CD4-positive, alpha-beta memory T cell (primary cell): ENCODE measurements at regions not wholly inside any gene's neighbourhood (a gene's known extent, or its start where the extent isn't known, plus 50 kb on each side); places are given as distances from the start of the nearest gene placed in this dataset.
A peak's percentile ranks its signal among the peaks of the same experiment; 100 is the strongest.
"Not testable (repeated sequence)": the region's sequence is repeated elsewhere in the genome, so short reads cannot be mapped to it uniquely, and the experiment has no call there.

ENCODE experiments used
- CTCF ChIA-PET: fragments of 350-600 bp; sonication (Branson Sonifier 250); formaldehyde crosslinking; loops from one replicate; lab custom pipeline; 2021; ENCODE audit warnings: inconsistent platforms; ENCODE audit not compliant: partially characterized antibody; lab: Charles Lee
- POLR2A ChIA-PET: fragments of 350-600 bp; sonication (Branson Sonifier 250); formaldehyde crosslinking; loops from one replicate; lab custom pipeline; 2021; ENCODE audit not compliant: partially characterized antibody; lab: Charles Lee
- DNase-seq, 5 donors: peaks; one replicate each; pipeline versions ENCODE4 v3.0.0 to v3.0.0-alpha.2; 2020 to 2022; ENCODE audit warnings: mixed read lengths in 1 of 5
- H3K27ac ChIP-seq: one replicate; pipeline ENCODE4 v1.7.0; 2013; ENCODE audit warnings: low read depth, low read length
- H3K27me3 ChIP-seq: 2 replicates; pipeline ENCODE4 v1.7.0; 2013; ENCODE audit warnings: mild to moderate bottlenecking, low read length, moderate library complexity; ENCODE audit not compliant: insufficient read depth
- H3K36me3 ChIP-seq: 2 replicates; pipeline ENCODE4 v1.7.0; 2013; ENCODE audit warnings: mild to moderate bottlenecking, low read length, moderate library complexity; ENCODE audit not compliant: insufficient read depth
- H3K4me1 ChIP-seq: 2 replicates; pipeline ENCODE4 v1.7.0; 2013; ENCODE audit warnings: mild to moderate bottlenecking, low read length, moderate library complexity; ENCODE audit not compliant: insufficient read depth
- H3K4me3 ChIP-seq, 2 donors: one replicate each; pipeline ENCODE4 v1.7.0; 2013; ENCODE audit warnings: low read length in 2 of 2, mild to moderate bottlenecking in 1 of 2
- H3K9me3 ChIP-seq, 2 donors: one replicate each; pipeline ENCODE4 v1.7.0; 2013; ENCODE audit warnings: low read length in 2 of 2, control low read depth in 1 of 2; ENCODE audit not compliant: control insufficient read depth in 1 of 2
- H3K27ac Mint-ChIP-seq, 7 donors: one replicate each; pipeline ENCODE4 v1.8.0; 2020 to 2021; ENCODE audit warnings: mixed read lengths in 7 of 7, mild to moderate bottlenecking in 6 of 7, inconsistent platforms in 3 of 7, moderate library complexity in 3 of 7
- H3K27me3 Mint-ChIP-seq, 2 donors: one replicate each; pipeline ENCODE4 v1.8.0; 2020 to 2021; ENCODE audit warnings: mixed read lengths in 2 of 2
- H3K36me3 Mint-ChIP-seq, 2 donors: one replicate each; pipeline ENCODE4 v1.8.0; 2020 to 2021; ENCODE audit warnings: mixed read lengths in 2 of 2, inconsistent platforms in 1 of 2, mild to moderate bottlenecking in 1 of 2
- H3K4me1 Mint-ChIP-seq, 4 donors: one replicate each; pipeline ENCODE4 v1.8.0; 2020 to 2021; ENCODE audit warnings: mixed read lengths in 4 of 4, mild to moderate bottlenecking in 1 of 4
- H3K4me3 Mint-ChIP-seq, 8 donors: one replicate each; pipeline ENCODE4 v1.8.0; 2020 to 2021; ENCODE audit warnings: mixed read lengths in 8 of 8, mild to moderate bottlenecking in 7 of 8, moderate library complexity in 6 of 8, inconsistent platforms in 3 of 8
- H3K9me3 Mint-ChIP-seq, 8 donors: one replicate each; pipeline ENCODE4 v1.8.0; 2020 to 2021; ENCODE audit warnings: mixed read lengths in 8 of 8, mild to moderate bottlenecking in 5 of 8, inconsistent platforms in 3 of 8, moderate library complexity in 1 of 8
- intact Hi-C: fragments of 100-400 bp; cut with micrococcal nuclease; formaldehyde crosslinking; loops from one replicate; pipeline ENCODE4 v1.15.1; 2023

- peaks cover 9 to 22% (median 15%) of the 10 kb centered on the region in 4 donors for H3K4me1 Mint-ChIP-seq
- DNase-seq, POLR2A ChIA-PET: not testable (repeated sequence)
Observed at GRCh38 chr3:125838857-125839256, 130.1 kb upstream of the ROPN1B start.

DNA sequence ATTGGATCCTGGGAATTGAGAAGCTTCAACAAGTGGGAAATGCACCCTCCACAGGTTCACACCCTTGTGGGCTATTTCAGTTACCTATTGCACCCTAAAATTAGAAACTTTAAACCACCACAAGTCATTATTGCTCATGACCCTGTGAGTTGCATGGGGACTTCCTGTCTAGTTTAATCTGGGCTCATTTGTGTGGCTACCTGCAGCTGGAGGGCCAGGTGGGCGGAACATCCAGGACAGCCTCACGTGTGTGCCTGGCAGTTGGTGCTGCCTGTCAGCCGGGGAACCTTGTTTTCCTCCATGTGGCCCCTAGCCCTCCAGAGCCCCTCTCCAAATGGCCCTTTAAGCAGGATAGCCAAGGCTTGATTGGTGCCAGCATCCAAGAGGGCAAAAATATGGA, 128.5 kb upstream of the ROPN1B start:
- H3K27me3 Mint-ChIP-seq, H3K9me3 Mint-ChIP-seq, H3K4me1 ChIP-seq, H3K4me3 ChIP-seq, POLR2A ChIA-PET, H3K4me3 Mint-ChIP-seq, H3K36me3 ChIP-seq, H3K27ac ChIP-seq, DNase-seq, H3K27me3 ChIP-seq, H3K9me3 ChIP-seq, H3K36me3 Mint-ChIP-seq, intact Hi-C loops, H3K27ac Mint-ChIP-seq: not testable (repeated sequence)
- CTCF ChIA-PET, result interaction anchor here (0.8 kb wide), 1 partner anchor 74 kb away, joined by 3 read pairs; no protein-coding TSS in a partner anchor
- H3K4me1 Mint-ChIP-seq, result peaks cover 9 to 22% (median 15%) of the 10 kb centered on the region in 4 donors

More at GRCh38 chr3:125838857-125839256, 130.1 kb upstream of the ROPN1B start:
- H3K36me3 ChIP-seq, H3K27me3 ChIP-seq, H3K4me3 Mint-ChIP-seq, CTCF ChIA-PET, H3K27ac ChIP-seq, intact Hi-C loops, H3K9me3 ChIP-seq, H3K4me3 ChIP-seq, H3K36me3 Mint-ChIP-seq, H3K4me1 ChIP-seq, H3K9me3 Mint-ChIP-seq, H3K27me3 Mint-ChIP-seq: not testable (repeated sequence)
- H3K27ac Mint-ChIP-seq, result peak overlapping the region in 2 of 7 donors; percentile 31 to 77

DNA sequence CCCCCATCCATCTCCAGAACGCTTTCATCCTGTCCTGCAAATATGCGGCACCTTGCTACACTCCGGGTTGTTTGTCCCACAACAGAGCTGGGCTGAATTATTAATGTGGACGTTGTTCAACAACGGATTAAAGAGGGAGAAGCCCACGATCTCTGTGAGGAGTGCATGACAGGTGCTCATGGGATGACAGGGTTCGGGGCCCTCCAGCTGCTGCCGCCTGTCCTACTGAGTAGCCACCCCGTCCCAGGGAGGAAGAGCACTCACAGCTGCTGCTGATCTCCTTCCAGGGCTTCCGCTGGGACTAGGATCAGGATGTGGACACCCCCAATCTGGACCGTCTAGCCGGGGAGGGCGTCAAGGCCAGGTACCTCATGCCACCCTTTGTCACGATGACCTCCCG, 121.0 kb upstream of the ROPN1B start:
- H3K27ac ChIP-seq, H3K27me3 Mint-ChIP-seq, H3K27ac Mint-ChIP-seq, CTCF ChIA-PET, H3K4me3 Mint-ChIP-seq, H3K4me1 ChIP-seq, intact Hi-C loops, H3K4me3 ChIP-seq, H3K9me3 ChIP-seq, H3K27me3 ChIP-seq, DNase-seq, H3K36me3 ChIP-seq, POLR2A ChIA-PET, H3K4me1 Mint-ChIP-seq: not testable (repeated sequence)
- H3K9me3 Mint-ChIP-seq, result peaks cover 0 to 21% (median 13%) of the 10 kb centered on the region in 8 donors
- H3K36me3 Mint-ChIP-seq, result peaks cover 3 to 17% of the 10 kb centered on the region in 2 donors

GRCh38 chr3:125855006-125855405, 114.0 kb upstream of the ROPN1B start:
- H3K4me1 ChIP-seq, CTCF ChIA-PET, H3K4me3 ChIP-seq, H3K4me3 Mint-ChIP-seq, H3K27ac Mint-ChIP-seq, H3K27me3 Mint-ChIP-seq, intact Hi-C loops, DNase-seq, H3K36me3 Mint-ChIP-seq, POLR2A ChIA-PET, H3K9me3 ChIP-seq, H3K4me1 Mint-ChIP-seq, H3K27ac ChIP-seq, H3K36me3 ChIP-seq, H3K27me3 ChIP-seq: not testable (repeated sequence)
- H3K9me3 Mint-ChIP-seq, result peaks cover 0 to 21% (median 7%) of the 10 kb centered on the region in 8 donors

DNA sequence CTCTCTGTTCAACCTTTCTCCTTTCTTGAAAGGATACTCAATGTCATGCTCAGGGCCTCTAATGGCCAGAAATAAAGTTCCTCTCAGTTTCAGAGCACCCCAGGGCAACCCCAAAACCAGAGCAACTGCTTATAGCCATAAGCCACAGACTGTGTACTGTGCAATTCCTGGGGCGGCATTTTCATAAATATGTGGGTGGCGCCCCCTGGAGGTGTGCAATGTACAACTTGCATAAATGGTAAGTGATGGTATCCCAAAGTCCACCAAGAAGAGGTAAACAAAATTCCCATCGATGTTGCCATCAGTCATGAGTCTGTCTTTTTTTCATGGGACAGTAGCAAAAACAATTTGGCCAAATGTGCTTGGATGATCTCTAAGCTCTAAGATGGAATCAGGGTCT, 108.4 kb upstream of the ROPN1B start:
- H3K9me3 ChIP-seq, H3K4me3 Mint-ChIP-seq, H3K27me3 Mint-ChIP-seq, H3K27ac ChIP-seq, H3K27me3 ChIP-seq, H3K4me1 ChIP-seq, intact Hi-C loops, DNase-seq, H3K27ac Mint-ChIP-seq, CTCF ChIA-PET, H3K36me3 ChIP-seq, H3K36me3 Mint-ChIP-seq, H3K4me1 Mint-ChIP-seq, H3K9me3 Mint-ChIP-seq, H3K4me3 ChIP-seq: not testable (repeated sequence)
- POLR2A ChIA-PET, result interaction anchor here (0.6 kb wide), 1 partner anchor 57 kb away, joined by 3 read pairs; no protein-coding TSS in a partner anchor

GRCh38 chr3:125862841-125863254, 106.1 kb upstream of the ROPN1B start:
- H3K4me1 ChIP-seq, H3K9me3 Mint-ChIP-seq, H3K27ac ChIP-seq, CTCF ChIA-PET, H3K4me1 Mint-ChIP-seq, H3K4me3 Mint-ChIP-seq, H3K36me3 Mint-ChIP-seq, H3K27ac Mint-ChIP-seq, DNase-seq, H3K27me3 Mint-ChIP-seq, H3K27me3 ChIP-seq, H3K36me3 ChIP-seq, POLR2A ChIA-PET, H3K4me3 ChIP-seq, H3K9me3 ChIP-seq, intact Hi-C loops: not testable (repeated sequence)

DNA sequence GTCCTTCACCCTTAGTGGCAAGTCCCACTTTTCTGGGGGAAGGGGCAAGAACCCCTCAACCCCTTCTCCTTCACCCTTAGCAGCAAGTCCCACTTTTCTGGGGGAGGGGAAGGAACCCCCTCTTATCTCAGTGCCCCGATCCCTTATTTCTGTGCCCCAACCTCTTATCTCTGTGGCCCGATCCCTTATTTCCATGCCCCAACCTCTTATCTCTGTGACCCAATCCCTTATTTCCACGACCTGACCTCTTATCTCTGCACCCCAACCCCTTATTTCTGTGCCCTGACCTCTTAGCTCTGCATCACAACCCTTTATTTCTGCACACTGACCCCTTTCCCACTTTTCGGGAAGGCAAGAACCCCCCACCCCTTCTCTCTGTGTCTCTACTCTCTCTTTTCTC, 104.4 kb upstream of the ROPN1B start:
- H3K4me1 Mint-ChIP-seq, H3K9me3 Mint-ChIP-seq, H3K4me3 Mint-ChIP-seq, DNase-seq, POLR2A ChIA-PET, H3K36me3 Mint-ChIP-seq, CTCF ChIA-PET, H3K36me3 ChIP-seq, H3K27me3 ChIP-seq, H3K4me1 ChIP-seq, H3K9me3 ChIP-seq, H3K4me3 ChIP-seq, intact Hi-C loops, H3K27ac ChIP-seq, H3K27me3 Mint-ChIP-seq: not testable (repeated sequence)
- H3K27ac Mint-ChIP-seq, result peak overlapping the region in 1 of 7 donors; percentile 42

DNA sequence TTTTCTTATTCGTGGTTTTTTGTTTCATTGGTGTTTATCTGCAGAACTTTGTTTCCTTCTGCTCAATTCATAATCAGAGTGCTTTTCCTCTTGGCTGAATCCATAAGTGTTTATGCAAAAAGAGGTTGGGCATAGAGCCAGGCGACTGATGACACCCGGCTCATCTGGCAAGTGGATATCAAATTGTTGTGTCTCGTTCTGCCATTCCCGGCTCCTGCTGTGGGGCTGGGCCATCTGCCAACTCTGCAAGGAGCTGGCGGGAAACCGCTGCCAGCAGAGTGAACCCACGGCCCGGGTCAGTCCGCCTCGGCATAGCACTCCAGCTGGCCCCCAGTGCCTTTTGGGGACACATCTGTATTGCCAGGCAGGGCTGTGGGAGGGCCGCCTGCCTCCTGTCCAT, 83.0 kb upstream of the ROPN1B start:
- DNase-seq, H3K4me3 Mint-ChIP-seq, H3K4me1 Mint-ChIP-seq, H3K27me3 ChIP-seq, H3K9me3 ChIP-seq, POLR2A ChIA-PET, H3K27ac ChIP-seq, H3K27me3 Mint-ChIP-seq, H3K27ac Mint-ChIP-seq, CTCF ChIA-PET, H3K4me1 ChIP-seq, H3K36me3 ChIP-seq, intact Hi-C loops, H3K4me3 ChIP-seq: not testable (repeated sequence)
- Mint-ChIP-seq H3K36me3 (peaks cover 26 to 29% of the 10 kb centered on the region in 2 donors), H3K9me3 (peaks cover 6 to 56% (median 42%) of the 10 kb centered on the region in 8 donors)
